Left renal cortex interstitium (tissue), 4 donors: ENCODE measurements at regions not wholly inside any gene's neighbourhood (a gene's known extent, or its start where the extent isn't known, plus 50 kb on each side); places are given as distances from the start of the nearest gene placed in this dataset.
"Not testable (repeated sequence)": the region's sequence is repeated elsewhere in the genome, so short reads cannot be mapped to it uniquely, and the experiment has no call there.

Experiments used
- DNase-seq, 4 donors: peaks; one replicate each; pipeline ENCODE4 v3.0.0-alpha.2; 2013; ENCODE audit warnings: low read depth in 4 of 4, low spot score in 2 of 4, missing footprints in 1 of 4

DNA sequence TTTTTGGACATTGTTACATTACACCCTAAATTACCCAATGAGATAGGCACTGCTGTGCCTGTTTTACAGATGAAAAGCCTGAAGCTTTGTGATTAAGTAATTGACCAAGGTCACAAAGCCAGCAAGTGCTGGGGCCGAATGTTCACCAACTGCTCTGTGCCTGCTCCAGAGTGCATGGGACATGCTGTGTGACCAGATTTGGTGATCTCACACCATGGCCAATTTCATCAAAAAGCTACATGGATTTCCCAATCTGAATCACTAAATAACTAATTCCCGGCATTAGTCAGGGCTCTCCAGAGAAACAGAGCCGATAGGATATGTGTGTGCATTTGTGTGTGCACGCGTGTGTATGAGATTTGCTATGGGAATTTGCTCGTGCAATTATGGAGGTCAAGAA lies 228.3 kb upstream of the ECI2 start:
- DNase-seq, result no peak

DNA sequence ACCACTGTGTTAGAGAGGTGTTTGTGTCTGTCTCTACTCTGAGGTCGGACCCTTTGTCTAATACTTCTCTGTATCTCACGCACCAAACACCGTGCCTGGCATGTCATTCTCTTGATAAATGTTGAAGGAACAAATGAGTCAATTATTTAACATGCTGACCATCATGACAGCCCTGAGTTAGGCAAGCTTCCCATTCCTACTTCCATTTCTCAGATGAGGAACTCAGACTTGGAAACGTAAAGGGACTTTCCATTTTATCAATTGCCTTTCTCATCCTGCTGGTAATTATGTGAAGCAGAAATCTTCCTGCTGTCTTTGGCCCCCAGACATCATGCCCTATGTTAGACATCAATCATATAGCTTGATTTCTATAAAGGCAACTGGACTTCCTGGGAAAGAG lies 227.0 kb upstream of the ECI2 start:
- no peak for DNase-seq

DNA sequence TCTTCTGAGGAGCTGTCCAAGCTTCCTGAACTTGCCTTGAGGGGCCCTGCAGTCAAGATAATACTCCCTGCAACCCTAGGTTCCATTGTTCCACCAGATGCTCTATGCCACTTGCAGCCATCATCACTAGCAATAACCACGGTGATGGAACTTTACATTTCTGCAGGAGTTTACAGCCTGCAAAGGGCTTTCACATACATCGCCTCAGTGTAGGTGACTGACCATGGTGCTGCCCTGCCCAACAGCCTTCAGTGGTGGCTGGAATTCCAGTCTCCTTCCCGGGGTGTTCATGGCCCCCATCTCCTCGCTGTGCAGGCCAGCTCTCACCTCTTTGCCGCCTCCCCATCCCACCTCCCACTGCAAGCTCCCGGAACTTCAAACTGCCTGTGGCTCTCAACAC lies 225.5 kb upstream of the ECI2 start:
- DNase-seq, result no peak

DNA sequence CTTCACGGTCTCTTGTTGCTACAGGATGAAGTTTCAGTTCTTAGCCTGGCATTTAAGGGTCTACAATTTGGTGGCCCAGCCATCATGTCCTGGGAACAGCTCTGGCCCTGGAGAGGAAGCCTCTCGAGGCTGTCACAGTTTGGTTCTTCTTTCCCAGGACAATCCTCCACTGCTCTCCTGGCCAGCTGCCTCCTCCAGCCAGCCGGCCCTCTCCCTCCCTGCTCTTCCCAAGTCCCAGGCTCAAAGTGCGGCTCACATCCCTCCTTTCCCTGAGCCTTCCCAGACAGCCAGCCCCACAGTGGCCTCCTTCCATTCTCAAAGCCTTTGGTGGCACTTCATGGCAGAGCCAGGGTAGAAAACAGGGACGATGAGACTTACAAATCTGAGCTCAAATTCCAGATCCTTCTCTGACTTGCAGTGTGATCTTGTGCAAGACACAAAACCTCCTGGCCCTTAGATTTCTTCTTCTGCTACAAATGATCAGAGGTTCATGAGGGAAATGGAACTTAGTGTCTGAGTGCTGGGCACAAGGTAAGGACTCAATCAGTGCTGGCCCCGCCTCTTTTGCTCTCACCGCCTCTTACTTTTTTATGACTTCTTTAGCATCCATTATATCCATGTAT lies 223.8 kb upstream of the ECI2 start:
- DNase-seq, result peak in 1 of 4 donors; percentile 25

DNA sequence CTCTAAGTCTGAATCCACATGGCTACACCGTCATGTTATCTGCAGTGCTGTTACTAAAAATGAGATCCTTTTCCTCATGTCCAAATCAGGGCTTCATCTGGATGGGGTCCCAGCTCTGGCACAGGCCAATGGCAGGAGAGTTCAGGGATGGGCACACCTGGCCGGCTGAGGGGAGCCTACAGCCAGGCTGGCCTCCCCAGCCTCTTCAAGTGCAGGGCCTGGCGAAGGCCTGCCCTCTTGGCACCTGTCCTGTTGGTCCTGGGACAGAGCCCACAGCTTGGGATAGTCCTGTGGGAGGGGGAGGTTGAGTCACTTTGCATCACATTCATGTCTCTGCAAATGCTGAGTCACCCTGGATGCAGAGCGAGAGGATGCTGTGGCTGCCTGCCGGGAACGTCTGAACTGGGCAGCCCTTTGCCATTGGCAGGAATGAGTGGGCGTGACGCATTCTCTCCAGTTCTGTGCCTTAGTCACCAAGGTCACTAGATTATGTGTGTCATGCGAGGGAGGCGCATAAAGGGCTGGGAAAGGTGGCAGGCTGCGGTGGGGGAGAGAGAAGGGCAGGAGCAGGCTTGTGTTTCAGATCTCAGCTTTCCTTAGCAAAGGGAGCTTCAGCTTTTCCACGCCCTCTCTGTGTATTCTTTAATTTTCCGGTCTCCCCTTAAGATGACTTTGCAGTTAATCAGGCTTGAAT lies 223.2 kb upstream of the ECI2 start:
- peak in 3 of 4 donors; percentile 51 to 68 (median 56) for DNase-seq

DNA sequence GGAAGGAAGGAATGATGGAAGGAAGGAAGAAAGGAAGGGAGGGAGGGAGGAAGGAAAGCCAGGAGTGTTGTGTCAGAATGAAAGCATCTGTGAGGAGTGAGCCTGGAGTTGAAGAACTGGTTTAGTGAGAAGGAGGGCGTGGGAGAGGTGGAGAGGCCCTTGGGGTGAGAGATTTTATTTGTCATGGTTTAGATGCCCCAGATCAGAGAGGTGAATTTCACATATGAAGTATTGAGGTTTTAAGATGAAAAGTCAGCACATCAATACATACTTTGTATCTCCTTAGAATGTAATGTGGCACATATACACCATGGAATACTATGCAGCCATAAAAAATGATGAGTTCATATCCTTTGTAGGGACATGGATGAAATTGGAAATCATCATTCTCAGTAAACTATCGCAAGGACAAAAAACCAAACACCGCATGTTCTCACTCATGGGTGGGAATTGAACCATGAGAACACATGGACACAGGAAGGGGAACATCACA lies 222.3 kb upstream of the ECI2 start:
- DNase-seq, result not testable (repeated sequence)

DNA sequence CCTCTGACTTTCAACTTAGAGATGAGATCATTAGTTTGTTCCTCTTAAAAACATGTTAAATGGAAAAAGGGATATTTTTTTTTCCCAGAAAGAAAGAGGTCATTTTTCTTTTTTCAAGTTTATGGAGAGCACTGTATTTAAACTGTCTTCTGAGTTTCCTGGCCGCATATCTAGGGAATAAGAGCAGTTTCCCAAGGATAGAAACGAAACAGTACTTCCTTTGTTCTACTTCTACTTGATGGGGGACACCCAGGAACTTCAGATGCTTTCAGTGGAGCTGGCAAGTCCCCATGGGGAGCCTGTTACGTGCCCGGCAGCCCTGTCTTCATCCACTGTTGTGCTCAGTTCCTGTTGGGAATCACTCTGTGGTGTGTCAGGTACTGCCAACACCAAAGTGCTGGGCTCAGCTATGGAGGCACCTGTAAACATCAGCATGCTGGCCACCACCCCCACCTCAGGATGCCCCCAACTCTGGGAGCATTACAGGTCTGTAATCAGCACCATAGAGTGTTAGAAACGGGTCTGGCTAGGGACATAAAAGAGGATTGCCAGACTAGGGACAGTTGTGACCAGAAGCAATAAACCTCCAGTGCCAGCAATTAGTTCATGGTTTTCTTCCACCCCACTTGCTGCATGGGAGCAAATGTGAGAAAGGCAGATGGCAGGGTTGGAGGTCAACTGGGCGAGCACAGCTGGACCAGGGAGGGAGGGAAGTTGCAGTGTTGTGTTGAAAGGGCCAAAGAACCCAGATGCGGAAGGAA lies 221.7 kb upstream of the ECI2 start:
- no peak for DNase-seq

DNA sequence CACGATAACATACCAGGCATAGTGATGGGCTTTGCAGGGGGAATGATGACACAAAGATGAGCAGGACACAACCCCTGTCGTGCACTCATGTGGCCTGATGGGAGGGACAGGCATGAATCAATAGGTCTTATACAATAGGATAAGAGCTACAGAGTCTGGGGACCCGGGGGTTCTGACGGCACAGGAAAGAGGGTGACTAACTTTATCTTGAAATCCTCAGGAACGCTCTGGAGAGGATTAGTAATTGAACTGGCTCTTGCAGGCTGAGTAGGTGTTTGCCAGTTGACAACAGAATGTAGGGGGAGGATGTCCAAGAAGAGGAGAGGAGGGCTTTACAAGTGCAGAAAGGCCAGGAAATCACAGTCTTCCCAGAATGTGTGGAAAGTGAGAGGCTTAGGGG lies 219.9 kb upstream of the ECI2 start:
- DNase-seq, result no peak

DNA sequence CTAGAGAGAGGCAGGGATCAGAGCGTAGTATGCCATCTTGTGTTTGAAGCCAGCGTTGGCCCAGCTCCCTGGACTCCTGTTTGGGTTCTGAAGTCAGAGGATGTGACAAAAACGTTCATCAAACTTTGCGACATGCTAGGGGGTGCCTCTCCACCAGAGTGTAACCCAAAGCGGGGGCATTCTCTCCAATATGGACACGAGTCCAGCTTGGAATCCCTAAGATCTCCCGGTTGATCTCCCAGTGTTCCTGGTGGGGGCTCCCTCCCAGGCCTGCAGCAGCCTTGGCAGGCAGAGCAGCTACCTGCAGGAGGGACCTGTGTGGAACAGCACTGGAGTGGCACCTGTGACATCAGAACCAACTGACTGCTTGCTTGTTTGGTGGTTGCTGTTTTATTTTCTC lies 218.8 kb upstream of the ECI2 start:
- no peak for DNase-seq

DNA sequence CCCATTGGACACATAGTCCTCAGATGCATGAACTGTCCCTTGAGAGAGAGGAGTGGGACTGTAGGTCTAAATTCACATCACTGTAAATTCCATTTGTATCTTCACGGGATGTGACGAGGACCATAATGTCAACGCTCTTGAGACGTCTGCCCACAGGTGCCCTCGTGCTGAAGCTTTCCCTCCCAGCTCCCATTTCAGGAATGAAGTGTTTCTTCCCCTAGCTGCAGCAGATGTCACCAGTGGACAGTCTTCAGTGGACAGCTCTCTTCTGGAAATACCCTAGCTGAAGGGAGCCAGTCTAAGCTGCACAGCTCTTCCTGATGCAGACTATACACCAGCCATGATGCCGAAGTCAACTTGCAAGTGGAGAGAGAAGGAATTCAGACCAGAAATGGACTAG lies 217.4 kb upstream of the ECI2 start:
- DNase-seq, result no peak

DNA sequence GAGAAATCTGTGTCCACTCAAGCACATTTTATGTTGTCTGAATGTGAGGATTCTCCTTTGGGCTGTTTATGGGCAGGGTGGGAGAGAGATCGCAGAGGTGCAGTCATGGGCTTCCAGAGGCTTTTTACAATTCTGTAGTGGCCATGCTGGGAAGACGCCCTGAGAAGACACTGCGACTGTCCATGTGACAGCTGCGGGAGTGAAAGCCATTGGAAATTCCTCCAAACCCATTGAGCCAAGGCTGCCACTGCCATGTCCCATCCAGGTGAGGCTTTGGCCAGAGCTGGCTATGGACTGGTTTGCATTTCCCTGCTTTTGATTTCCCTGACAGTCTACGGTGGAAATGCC lies 216.9 kb upstream of the ECI2 start:
- no peak for DNase-seq

DNA sequence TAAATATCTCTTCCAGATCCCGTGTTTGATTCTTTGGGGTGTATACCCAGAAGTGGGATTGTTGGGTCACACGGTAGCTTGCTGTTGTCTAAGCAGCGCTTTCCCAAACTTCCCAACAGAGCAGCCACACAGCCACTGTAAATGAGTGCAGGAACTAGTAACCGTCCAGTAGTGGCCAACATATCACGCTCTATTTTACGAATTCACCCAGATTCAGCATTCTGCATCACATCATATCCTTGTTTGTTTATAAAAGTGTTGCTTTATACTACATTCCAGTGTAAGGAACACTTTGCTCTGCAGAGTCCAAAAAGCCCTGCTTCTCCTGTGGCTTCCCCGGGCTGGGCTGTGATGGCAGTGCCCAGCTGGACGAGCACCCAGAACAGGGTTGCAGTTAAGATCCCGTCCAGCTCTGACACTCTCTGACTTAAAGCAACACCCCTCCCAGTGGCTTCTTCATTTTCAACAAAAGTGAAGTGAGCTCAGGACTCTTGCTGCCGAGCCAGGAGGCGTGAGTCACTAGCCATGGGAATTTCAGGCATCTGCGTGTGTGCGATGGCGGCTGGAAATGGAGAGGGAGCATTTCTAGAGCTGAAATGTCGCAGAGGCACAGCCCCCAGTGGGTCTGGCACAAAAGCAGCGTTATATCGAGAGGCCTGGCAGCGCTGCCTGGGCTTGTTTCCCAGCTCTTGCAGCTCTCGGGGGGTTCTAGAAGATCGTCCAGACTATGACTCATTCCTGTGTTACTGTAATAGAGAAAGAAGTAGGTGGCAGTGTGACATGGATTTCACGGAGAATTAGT lies 216.3 kb upstream of the ECI2 start:
- no peak for DNase-seq

DNA sequence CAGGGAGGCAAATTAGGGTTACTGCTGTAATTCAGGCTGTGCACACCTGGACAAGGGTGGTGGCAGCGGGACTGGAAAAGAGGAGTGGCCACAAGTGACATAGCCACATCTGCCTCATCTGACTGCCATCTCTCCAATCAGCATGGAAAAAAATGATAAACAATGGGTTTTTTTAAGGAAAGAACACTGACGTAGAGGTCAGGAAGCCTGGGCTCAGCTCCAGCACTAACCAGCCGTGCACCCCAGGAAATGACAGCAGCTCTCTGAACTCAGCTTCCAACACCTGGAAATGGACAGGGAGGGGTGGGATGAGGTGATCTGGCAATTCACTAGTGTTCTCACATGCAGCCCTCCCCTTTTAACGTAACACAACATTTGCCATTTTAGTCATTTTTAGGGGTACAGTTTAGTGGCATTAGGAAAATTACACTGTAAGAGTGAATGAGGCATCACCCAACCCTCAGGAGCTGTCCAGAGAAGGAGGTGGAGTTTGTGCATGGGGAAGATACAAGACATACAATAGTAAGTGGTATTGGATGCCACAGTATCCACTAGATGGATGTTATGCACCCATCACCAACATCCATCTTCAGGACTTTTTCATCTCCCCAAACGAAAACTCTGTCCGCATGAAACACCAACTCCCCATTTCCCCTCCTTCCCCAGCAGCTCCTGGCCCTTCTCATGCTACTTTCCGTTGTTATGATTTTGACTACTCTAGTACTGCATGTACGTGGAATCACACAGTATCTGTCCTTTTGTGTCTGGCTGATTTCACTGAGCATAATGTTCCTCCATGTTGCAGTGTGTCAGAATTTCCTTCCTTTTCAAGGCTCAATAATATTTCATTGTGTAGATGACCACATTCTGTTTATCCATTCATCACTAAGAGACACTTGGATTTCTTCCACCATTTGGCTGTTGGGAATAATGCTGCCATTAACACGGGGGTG lies 215.5 kb upstream of the ECI2 start:
- no peak for DNase-seq

DNA sequence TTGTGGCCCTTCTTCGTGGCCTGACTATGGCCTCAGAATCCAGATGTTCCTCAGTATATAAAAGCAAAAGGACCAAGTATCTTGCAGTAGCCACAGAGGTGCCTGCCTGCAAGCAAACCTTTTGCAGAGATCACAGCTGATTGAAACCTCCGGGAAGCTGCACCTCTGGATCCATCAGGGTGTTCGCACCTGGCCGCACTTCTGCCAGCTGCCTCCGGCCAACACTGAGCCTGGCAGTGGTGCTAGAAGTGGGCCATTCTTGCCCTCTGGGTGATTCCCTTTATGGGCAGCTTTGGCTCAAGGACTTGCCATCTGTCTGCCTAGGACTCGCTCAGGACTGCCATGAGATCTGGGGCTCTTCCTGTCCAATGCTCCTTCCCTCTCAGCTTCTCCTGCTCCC lies 214.6 kb upstream of the ECI2 start:
- no peak for DNase-seq

DNA sequence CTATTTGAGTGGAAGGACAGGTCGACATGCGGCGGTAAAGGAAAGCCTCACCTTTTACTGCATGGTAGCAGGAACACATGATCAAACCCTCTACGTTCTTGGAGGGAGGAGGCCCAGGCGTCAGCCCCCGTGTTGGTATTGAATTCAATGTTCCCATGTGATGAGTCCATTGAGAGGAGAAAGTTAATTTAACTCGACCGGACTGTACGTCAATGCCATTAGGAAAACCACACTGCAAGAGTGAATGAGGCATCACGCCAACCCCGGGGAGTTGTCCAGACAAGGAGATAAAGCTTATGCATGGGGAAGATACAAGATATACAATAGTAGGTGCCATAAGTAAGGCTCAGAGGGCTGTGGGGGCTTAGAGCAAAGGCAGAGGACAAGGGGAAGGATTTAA lies 213.9 kb upstream of the ECI2 start:
- DNase-seq, result no peak

DNA sequence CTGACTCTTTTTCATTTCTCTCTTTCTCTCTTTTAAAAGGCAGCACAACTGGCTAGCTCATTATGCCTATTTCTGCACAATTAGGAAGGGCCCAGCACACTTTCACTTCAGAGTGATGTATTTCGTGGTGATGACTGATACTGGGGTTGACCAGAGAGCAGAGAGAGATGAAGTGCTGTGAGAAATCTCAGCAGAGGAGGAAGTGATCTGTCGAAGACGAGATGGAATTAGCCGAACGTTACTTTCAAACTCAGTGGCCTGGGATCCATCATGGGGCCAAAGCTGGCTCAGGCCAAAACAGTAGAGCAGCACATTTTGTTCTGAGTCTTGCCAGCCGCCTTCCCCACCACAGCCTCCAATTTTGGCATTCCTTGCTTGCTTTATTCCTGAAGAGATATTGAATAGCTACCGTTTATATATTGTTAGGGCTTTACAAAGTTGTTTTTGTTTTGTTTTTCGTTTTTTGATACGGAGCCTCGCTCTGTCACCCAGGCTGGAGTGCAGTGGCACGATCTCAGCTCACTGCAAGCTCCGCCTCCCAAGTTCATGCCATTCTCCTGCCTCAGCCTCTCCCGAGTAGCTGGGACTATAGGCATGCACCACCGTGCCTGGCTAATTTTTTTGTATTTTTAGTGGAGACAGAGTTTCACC lies 213.2 kb upstream of the ECI2 start:
- no peak for DNase-seq

DNA sequence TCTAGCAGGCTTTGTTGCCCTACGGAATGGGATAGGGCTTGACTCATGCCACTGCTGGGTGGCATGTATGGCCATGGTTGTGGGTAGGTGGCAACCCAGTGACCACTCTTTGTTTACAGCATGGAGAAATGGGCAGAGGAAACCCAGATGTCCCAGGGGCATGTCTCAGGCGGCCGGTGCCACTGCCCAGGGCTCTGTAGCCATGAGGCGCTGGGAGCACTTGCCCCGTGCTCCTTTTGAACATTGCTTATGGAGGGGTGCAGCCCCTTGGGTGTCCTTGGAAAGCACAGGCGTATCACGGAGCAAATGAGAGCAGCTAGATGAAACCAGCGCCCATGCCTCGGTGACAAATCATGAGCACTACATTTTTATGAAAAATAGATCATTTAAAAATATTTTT lies 212.5 kb upstream of the ECI2 start:
- no peak for DNase-seq

DNA sequence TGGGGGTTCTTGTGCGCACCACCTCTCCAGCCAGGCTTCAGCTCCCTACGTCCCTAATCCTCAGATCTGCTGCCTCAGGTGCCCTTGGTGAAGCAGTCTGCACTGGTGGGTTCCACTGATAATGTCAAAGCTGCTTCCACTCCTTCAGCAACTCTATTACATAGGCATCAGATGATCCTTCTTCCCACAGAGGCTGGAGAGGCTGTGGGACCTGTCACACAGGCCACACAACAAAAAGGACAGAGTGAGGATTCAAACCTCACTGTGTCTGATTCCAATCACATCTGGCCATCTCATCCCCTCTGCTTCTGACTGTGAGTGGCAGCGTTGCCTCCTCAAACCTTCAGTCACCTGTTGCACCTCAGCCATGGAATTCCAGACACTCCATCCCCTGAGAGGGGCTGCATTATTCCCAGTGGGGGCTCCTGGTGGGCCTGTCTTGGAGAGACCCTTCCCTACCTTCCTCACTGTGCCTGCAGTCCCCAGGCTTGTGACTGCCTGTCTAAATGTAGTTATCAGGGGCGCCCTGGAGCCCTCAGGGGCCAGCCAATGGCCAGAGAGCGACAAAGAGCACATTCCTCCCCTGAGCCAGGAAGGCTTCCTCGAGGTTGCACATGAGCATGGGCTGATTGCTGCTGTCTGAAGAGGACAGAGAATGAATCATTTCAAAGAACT lies 211.4 kb upstream of the ECI2 start:
- no peak for DNase-seq

DNA sequence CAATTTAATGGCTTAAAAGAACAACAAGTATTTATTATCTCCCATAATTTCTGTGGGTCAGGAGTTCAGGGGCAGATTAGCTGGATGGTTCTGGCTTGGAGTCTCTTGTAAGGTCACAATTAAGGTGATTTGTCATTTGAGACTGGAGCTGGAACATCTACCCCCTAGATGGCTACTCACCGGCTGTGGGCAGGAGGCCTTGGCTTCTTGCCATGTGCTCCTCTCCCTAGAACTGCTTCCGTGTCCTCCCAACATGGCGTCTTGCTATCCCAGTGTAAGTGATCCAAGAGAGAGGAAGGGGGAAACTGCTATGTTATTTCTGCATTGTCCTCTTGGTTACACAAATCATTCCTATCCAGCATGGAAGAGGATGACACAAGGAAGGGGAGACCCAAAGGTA lies 210.2 kb upstream of the ECI2 start:
- no peak for DNase-seq
